H1 (cell line): ENCODE measurements at regions not wholly inside any gene's neighbourhood (a gene's known extent, or its start where the extent isn't known, plus 50 kb on each side); places are given as distances from the start of the nearest gene placed in this dataset.

ENCODE experiments used
- CHD1 ChIP-seq: IDR thresholded peaks from 2 replicates; pipeline ENCODE4 v1.6.1; 2012; ENCODE audit warnings: low read depth, low read length, improper control_type of control experiment
- CHD7 ChIP-seq: fragments of 300-600 bp; sonication (generic); IDR thresholded peaks from 2 replicates; pipeline ENCODE4 v1.7.1; 2012; ENCODE audit warnings: low read length, moderate library complexity, mild to moderate bottlenecking, inconsistent platforms; ENCODE audit not compliant: insufficient replicate concordance
- CREB1 ChIP-seq: IDR thresholded peaks from 2 replicates; pipeline ENCODE4 v1.6.1; 2012; ENCODE audit warnings: inconsistent platforms
- CTBP2 ChIP-seq: IDR thresholded peaks from 2 replicates; pipeline ENCODE4 v1.7.0; 2011; ENCODE audit warnings: borderline replicate concordance, mild to moderate bottlenecking, moderate library complexity, mixed read lengths, low read length; ENCODE audit not compliant: insufficient read depth, insufficient read length
- EP300 ChIP-seq, 2 experiments: IDR thresholded peaks; 1 replicate in 1 of 2; 2 replicates in 1 of 2; pipeline ENCODE4 v1.6.1; 2011 to 2012; ENCODE audit warnings: low read depth in 2 of 2, low read length in 2 of 2, mild to moderate bottlenecking in 2 of 2, borderline replicate concordance in 1 of 2, inconsistent platforms in 1 of 2, moderate library complexity in 1 of 2
- HDAC2 ChIP-seq, 2 experiments: fragments of 300-600 bp in 1 of 2; sonication (generic) in 1 of 2; IDR thresholded peaks; 2 replicates each; pipeline ENCODE4 v1.6.1; 2011 to 2012; ENCODE audit warnings: low read depth in 2 of 2, low read length in 2 of 2, mild to moderate bottlenecking in 2 of 2, moderate library complexity in 2 of 2, borderline replicate concordance in 1 of 2, inconsistent platforms in 1 of 2
- HDAC6 ChIP-seq: IDR thresholded peaks from one replicate; pipeline ENCODE4 v1.7.1; 2012; ENCODE audit warnings: low read depth, mild to moderate bottlenecking, inconsistent platforms, low read length, moderate library complexity
- KDM4A ChIP-seq: IDR thresholded peaks from one replicate; pipeline ENCODE4 v1.7.1; 2012; ENCODE audit warnings: low read depth, mild to moderate bottlenecking, moderate library complexity, low read length, inconsistent platforms; ENCODE audit not compliant: severe bottlenecking
- SAP30 ChIP-seq: fragments of 300-600 bp; sonication (generic); IDR thresholded peaks from 2 replicates; pipeline ENCODE4 v1.7.1; 2012; ENCODE audit warnings: low read length, moderate library complexity, mild to moderate bottlenecking, inconsistent platforms; ENCODE audit not compliant: insufficient read depth, insufficient replicate concordance
- SIN3A ChIP-seq, 2 experiments: IDR thresholded peaks in 1 of 2; conservative IDR thresholded peaks in 1 of 2; 2 replicates each; pipeline ENCODE4 v1.6.1; 2011 to 2012; ENCODE audit warnings: low read length in 2 of 2, improper control_type of control experiment in 1 of 2, low read depth in 1 of 2, mild to moderate bottlenecking in 1 of 2
- SP1 ChIP-seq: IDR thresholded peaks from 2 replicates; pipeline ENCODE4 v1.6.1; 2011; ENCODE audit warnings: low read depth, low read length
- TEAD4 ChIP-seq: IDR thresholded peaks from 2 replicates; pipeline ENCODE4 v1.6.1; 2012; ENCODE audit warnings: low read depth, low read length, inconsistent platforms, mixed read lengths

GRCh38 chr6:9195322-9195721 is 760.0 kb upstream of the SLC35B3 start (continued):
- TF ChIP-seq CHD7 (no peak), CTBP2 (no peak), SIN3A (conservative IDR thresholded peaks at IDR 0.05 in 1 of 2, IDR thresholded peaks at IDR 0.05 in 1 of 2; ENCODE audit: low read depth in 1 of 2, low read length in 2 of 2) (no peak), CREB1 (no peak), HDAC6 (no peak), SAP30 (no peak), KDM4A (no peak), HDAC2 (IDR thresholded peaks at IDR 0.05; ENCODE audit: borderline replicate concordance in 1 of 2, low read depth in 2 of 2, low read length in 2 of 2) (no peak), CHD1 (no peak), EP300 (IDR thresholded peaks at IDR 0.05; ENCODE audit: borderline replicate concordance in 1 of 2, low read depth in 2 of 2, low read length in 2 of 2) (no peak), TEAD4 (no peak), SP1 (no peak)
